Keratinocyte (primary cell): ENCODE measurements at regions not wholly inside any gene's neighbourhood (a gene's known extent, or its start where the extent isn't known, plus 50 kb on each side); places are given as distances from the start of the nearest gene placed in this dataset.

Experiments used
- EZH2 ChIP-seq: IDR thresholded peaks from one replicate; pipeline ENCODE4 v1.6.1; 2012; ENCODE audit warnings: inconsistent platforms, mild to moderate bottlenecking, low read length, moderate library complexity
- TF ChIP-seq, protein P1 (sequence below), 3 experiments: IDR thresholded peaks in 1 of 3; conservative IDR thresholded peaks in 1 of 3; optimal IDR thresholded peaks in 1 of 3; 2 replicates in 2 of 3; 3 replicates in 1 of 3; pipeline versions ENCODE3 to v1.5.1; 2011; ENCODE audit warnings: low read length in 3 of 3, mild to moderate bottlenecking in 3 of 3, moderate library complexity in 2 of 3, control low read depth in 1 of 3, inconsistent platforms in 1 of 3; ENCODE audit not compliant: insufficient read depth in 2 of 3; ENCODE audit errors: extremely low read depth in 1 of 3

DNA sequence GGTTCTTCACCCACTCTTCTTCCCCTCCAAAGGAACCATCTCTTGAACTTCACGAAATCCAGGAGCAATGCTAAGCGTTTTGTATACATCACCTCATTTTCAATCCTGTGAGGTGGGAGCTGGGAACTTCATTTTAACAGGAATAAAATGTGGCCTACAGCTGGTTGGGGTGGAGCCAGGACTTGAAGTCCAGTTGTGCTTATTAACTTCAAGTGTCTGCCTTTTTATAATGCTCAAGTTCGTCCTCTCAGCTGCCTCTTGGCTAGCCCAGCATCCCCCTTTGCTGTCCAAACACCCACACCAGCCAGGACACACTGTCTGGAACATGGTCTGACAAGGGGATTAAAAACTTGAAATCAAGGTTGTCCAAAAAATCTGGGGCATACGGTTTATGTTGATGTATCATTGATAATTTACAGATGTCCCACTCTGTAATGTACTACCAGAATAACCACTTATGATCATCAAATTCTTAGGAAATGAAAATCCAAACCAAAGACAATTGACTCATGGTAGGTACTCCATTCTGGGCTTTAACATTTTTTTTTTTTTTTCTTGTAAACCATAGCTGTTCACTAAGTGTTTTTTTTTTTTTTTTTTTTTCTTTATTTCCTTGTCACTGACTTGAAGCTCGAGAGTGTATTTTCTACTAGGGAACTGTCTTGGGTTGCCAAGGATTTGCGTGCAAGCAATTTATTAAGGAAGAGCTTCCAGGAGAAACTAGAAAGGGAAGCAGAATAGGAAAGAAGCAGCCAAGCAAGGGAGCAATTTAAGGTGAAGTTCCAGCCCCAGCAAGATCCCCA, 252.3 kb downstream of the EFCAB11 start:
- TF ChIP-seq, protein P1, sequence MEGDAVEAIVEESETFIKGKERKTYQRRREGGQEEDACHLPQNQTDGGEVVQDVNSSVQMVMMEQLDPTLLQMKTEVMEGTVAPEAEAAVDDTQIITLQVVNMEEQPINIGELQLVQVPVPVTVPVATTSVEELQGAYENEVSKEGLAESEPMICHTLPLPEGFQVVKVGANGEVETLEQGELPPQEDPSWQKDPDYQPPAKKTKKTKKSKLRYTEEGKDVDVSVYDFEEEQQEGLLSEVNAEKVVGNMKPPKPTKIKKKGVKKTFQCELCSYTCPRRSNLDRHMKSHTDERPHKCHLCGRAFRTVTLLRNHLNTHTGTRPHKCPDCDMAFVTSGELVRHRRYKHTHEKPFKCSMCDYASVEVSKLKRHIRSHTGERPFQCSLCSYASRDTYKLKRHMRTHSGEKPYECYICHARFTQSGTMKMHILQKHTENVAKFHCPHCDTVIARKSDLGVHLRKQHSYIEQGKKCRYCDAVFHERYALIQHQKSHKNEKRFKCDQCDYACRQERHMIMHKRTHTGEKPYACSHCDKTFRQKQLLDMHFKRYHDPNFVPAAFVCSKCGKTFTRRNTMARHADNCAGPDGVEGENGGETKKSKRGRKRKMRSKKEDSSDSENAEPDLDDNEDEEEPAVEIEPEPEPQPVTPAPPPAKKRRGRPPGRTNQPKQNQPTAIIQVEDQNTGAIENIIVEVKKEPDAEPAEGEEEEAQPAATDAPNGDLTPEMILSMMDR (optimal IDR thresholded peaks at IDR 0.05 in 1 of 3, IDR thresholded peaks at IDR 0.05 in 1 of 3, conservative IDR thresholded peaks at IDR 0.05 in 1 of 3; ENCODE audit: extremely low read depth in 1 of 3, insufficient read depth in 2 of 3, low read length in 3 of 3): no peak
- TF ChIP-seq EZH2: no peak
